GM23248 (cell line): ENCODE measurements at regions not wholly inside any gene's neighbourhood (a gene's known extent, or its start where the extent isn't known, plus 50 kb on each side); places are given as distances from the start of the nearest gene placed in this dataset.

ENCODE experiments used
- DNase-seq: peaks from one replicate; pipeline ENCODE4 v3.0.0-alpha.2; 2015
- H2AFZ ChIP-seq: fragments of 200-600 bp; sonication (generic); 2 replicates; pipeline ENCODE4 v1.6.1; 2016; ENCODE audit warnings: antibody characterized with exemption
- H3F3A ChIP-seq: fragments of 200-600 bp; sonication (generic); 2 replicates; pipeline ENCODE4 v1.6.1; 2016; ENCODE audit warnings: mild to moderate bottlenecking, antibody characterized with exemption, mixed run types; ENCODE audit not compliant: insufficient read depth
- H3K27ac ChIP-seq: fragments of 200-600 bp; sonication (generic); 2 replicates; pipeline ENCODE4 v1.5.1; 2016; ENCODE audit warnings: mild to moderate bottlenecking
- H3K27me3 ChIP-seq: fragments of 200-600 bp; sonication (generic); replicated peaks from 2 replicates; pipeline ENCODE4 v1.6.1; 2016; ENCODE audit warnings: mild to moderate bottlenecking; ENCODE audit not compliant: insufficient read depth
- H3K36me3 ChIP-seq: fragments of 200-600 bp; sonication (generic); 2 replicates; pipeline ENCODE4 v1.6.1; 2016; ENCODE audit warnings: low read depth, mild to moderate bottlenecking
- H3K4me1 ChIP-seq: fragments of 200-600 bp; sonication (generic); 2 replicates; pipeline ENCODE4 v1.6.1; 2016; ENCODE audit warnings: mild to moderate bottlenecking; ENCODE audit not compliant: insufficient read depth
- H3K4me2 ChIP-seq: fragments of 200-600 bp; sonication (generic); one replicate; pipeline ENCODE4 v1.6.1; 2016; ENCODE audit warnings: mild to moderate bottlenecking; ENCODE audit not compliant: unreplicated experiment
- H3K4me3 ChIP-seq: fragments of 200-600 bp; sonication (generic); 2 replicates; pipeline ENCODE4 v1.5.1; 2016; ENCODE audit warnings: mild to moderate bottlenecking
- H3K79me2 ChIP-seq: fragments of 200-600 bp; sonication (generic); 2 replicates; pipeline ENCODE4 v1.6.1; 2016; ENCODE audit warnings: mild to moderate bottlenecking; ENCODE audit not compliant: insufficient read depth
- H3K9ac ChIP-seq: fragments of 200-600 bp; sonication (generic); 2 replicates; pipeline ENCODE4 v1.6.1; 2016; ENCODE audit warnings: mild to moderate bottlenecking
- H3K9me2 ChIP-seq: fragments of 200-600 bp; sonication (generic); 2 replicates; pipeline ENCODE4 v1.6.1; 2016; ENCODE audit warnings: mixed run types, mild to moderate bottlenecking, moderate library complexity; ENCODE audit not compliant: insufficient read depth
- H3K9me3 ChIP-seq: fragments of 200-600 bp; sonication (generic); one replicate; pipeline ENCODE4 v1.6.1; 2017; ENCODE audit warnings: low read depth
- H4K20me1 ChIP-seq: fragments of 200-600 bp; sonication (generic); 2 replicates; pipeline ENCODE4 v1.6.0; 2016; ENCODE audit not compliant: insufficient read depth
- EZH2 ChIP-seq: fragments of 200-600 bp; sonication (generic); IDR thresholded peaks from 2 replicates; pipeline ENCODE4 v1.6.1; 2018; ENCODE audit warnings: antibody characterized with exemption, mild to moderate bottlenecking; ENCODE audit not compliant: insufficient read depth, poor library complexity, severe bottlenecking
- EZH2phosphoT487 ChIP-seq: fragments of 200-600 bp; sonication (generic); IDR thresholded peaks from 2 replicates; pipeline ENCODE4 v1.6.1; 2018; ENCODE audit warnings: antibody characterized with exemption, moderate library complexity, mild to moderate bottlenecking, low read depth; ENCODE audit not compliant: insufficient read depth
- WGBS, 2 experiments: methylation state at CpG; one replicate each; pipeline ENCODE4 v1.1.6; 2015 to 2017; ENCODE audit warnings: low lambda C conversion rate in 2 of 2, low coverage in 1 of 2; ENCODE audit errors: missing lambda C conversion rate in 2 of 2; 5-methylcytosine and 5-hydroxymethylcytosine counted together
- in situ Hi-C: fragments of 300-500 bp; cut with MboI; formaldehyde crosslinking; loops from 2 replicates; pipeline ENCODE4 v1.15.0; 2020

DNA sequence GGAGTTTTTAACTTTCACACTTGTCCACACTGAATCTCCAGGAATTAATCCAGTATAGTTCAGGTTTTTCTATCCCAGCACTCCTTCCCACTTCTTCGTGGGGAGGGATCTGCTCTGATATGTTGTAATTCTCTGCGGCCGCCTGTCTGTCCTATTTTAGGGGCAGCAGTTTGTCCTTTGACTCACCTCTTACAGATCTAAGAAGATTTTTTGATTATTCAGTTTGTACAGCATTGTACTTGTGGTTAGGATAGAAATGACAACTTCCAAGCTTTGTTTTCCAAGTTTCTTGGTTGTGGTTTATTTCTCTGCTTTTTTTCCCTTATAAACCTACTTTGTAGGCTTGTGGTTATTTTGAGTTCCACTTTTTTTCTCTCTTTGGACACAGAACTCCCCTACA is 601.7 kb downstream of the SI start:
- TF ChIP-seq EZH2phosphoT487 (no peak), EZH2 (no peak)
- no peaks in the 10 kb centered on the region; the same call in 1 of the 2 replicates for H3K9me2 ChIP-seq
- H3K4me1 ChIP-seq, result no peaks in the 10 kb centered on the region
- no peaks in the 10 kb centered on the region for H3F3A ChIP-seq
- in situ Hi-C loops, result no loop called here
- no peaks in the 10 kb centered on the region for H3K9me3 ChIP-seq
- H2AFZ ChIP-seq, result no peak overlapping the region
- H3K27ac ChIP-seq, result no peak overlapping the region
- H4K20me1 ChIP-seq, result no peaks in the 10 kb centered on the region
- H3K4me3 ChIP-seq, result no peak overlapping the region
- no peaks in the 10 kb centered on the region for H3K36me3 ChIP-seq
- 66 to 70% methylated on average over 3 of the region's 3 CpGs for WGBS, 2 experiments
- no peak for DNase-seq
- no peak overlapping the region for H3K4me2 ChIP-seq
- H3K9ac ChIP-seq, result no peak overlapping the region
- H3K79me2 ChIP-seq, result no peaks in the 10 kb centered on the region
- H3K27me3 ChIP-seq, result no peaks in the 10 kb centered on the region

- H3K4me3 ChIP-seq, result no peak overlapping the region
Observed at GRCh38 chr3:164470471-164470870, 607.8 kb downstream of the SI start.

DNA sequence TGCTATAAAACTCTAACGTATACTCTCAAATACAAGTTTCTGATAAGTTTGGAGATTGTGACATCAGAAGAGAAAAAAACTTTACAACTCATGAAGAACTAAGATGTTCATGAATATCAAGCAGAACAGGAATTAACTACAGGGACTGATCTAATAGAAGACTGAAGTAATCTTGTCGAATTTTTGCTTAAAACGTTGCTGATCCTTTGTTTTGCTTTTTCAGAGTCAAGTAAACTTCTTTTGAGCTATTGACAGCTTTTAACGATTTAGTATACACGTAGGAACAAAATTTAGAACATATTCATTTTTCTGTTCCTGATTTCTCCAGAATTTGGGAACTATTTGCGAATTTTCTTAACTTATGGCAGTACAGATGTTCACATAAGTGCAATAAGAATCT is 610.2 kb downstream of the SI start:
- Histone ChIP-seq H3F3A (no peaks in the 10 kb centered on the region), H3K9me2 (no peaks in the 10 kb centered on the region), H3K27me3 (no peaks in the 10 kb centered on the region), H3K4me1 (peaks cover 11% of the 10 kb centered on the region; the same call in 1 of the 2 replicates), H2AFZ (no peak overlapping the region), H3K27ac (no peak overlapping the region), H3K9ac (no peak overlapping the region), H3K79me2 (no peaks in the 10 kb centered on the region), H3K36me3 (no peaks in the 10 kb centered on the region), H3K9me3 (no peaks in the 10 kb centered on the region), H3K4me3 (no peak overlapping the region), H4K20me1 (no peaks in the 10 kb centered on the region), H3K4me2 (no peak overlapping the region)
- no peak for TF ChIP-seq EZH2
- TF ChIP-seq EZH2phosphoT487, result no peak
- in situ Hi-C loops, result no loop called here
- DNase-seq, result no peak
- WGBS, 2 experiments, result 43 to 44% methylated on average over 6 of the region's 6 CpGs

More at GRCh38 chr3:164470471-164470870, 607.8 kb downstream of the SI start:
- no peak overlapping the region for H3K27ac ChIP-seq
- 45 to 54% methylated on average over 3 of the region's 3 CpGs for WGBS, 2 experiments
- no peaks in the 10 kb centered on the region for H4K20me1 ChIP-seq
- in situ Hi-C loops, result no loop called here
- no peak for DNase-seq
- H3K4me1 ChIP-seq, result peaks cover 8% of the 10 kb centered on the region; the same call in 1 of the 2 replicates
- H3K36me3 ChIP-seq, result no peaks in the 10 kb centered on the region
- H3K9me2 ChIP-seq, result no peaks in the 10 kb centered on the region; the same call in 1 of the 2 replicates
- H3F3A ChIP-seq, result no peaks in the 10 kb centered on the region
- H2AFZ ChIP-seq, result no peak overlapping the region
- no peak for TF ChIP-seq EZH2phosphoT487
- no peak for TF ChIP-seq EZH2
- no peaks in the 10 kb centered on the region for H3K79me2 ChIP-seq
- H3K27me3 ChIP-seq, result no peaks in the 10 kb centered on the region
- H3K9ac ChIP-seq, result no peak overlapping the region
- no peaks in the 10 kb centered on the region for H3K9me3 ChIP-seq
- H3K4me2 ChIP-seq, result no peak overlapping the region

DNA sequence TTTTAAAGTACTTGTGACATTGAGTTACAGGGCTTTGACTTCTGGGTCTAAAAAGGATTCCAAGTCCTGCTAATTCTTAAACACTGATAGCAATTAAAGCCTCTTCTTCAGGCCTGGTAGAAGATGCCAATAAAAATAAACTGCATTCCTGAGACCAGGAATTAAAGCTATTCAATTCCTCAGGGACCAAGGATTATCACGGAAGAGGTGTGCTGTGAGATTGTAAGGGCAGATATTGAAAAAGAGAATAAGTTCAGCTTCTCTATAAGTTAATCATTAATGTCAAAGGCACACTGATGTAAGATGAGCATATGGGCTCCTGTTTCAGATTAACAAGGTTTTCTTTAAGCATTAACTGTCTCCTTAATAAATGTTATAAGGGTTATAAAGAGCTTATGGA is 611.3 kb downstream of the SI start:
- no peaks in the 10 kb centered on the region for H3K9me2 ChIP-seq
- DNase-seq, result no peak
- H3K9me3 ChIP-seq, result no peaks in the 10 kb centered on the region
- H3K4me1 ChIP-seq, result peaks cover 11% of the 10 kb centered on the region; the same call in 1 of the 2 replicates
- no peaks in the 10 kb centered on the region for H3F3A ChIP-seq
- H4K20me1 ChIP-seq, result no peaks in the 10 kb centered on the region
- H3K9ac ChIP-seq, result no peak overlapping the region
- no peak overlapping the region for H2AFZ ChIP-seq
- H3K4me3 ChIP-seq, result no peak overlapping the region
- H3K27ac ChIP-seq, result no peak overlapping the region
- WGBS, 2 experiments, result 61 to 67% methylated on average over 1 of the region's 1 CpG
- H3K4me2 ChIP-seq, result no peak overlapping the region
- no peaks in the 10 kb centered on the region for H3K27me3 ChIP-seq
- H3K36me3 ChIP-seq, result no peaks in the 10 kb centered on the region
- in situ Hi-C loops, result no loop called here
- TF ChIP-seq EZH2 (no peak), EZH2phosphoT487 (no peak)
- no peaks in the 10 kb centered on the region for H3K79me2 ChIP-seq

- no peaks in the 10 kb centered on the region for H3K36me3 ChIP-seq
- peak overlapping the region; percentile 26; the same call in 1 of the 2 replicates for H2AFZ ChIP-seq
- no peak overlapping the region for H3K27ac ChIP-seq
- no peak for TF ChIP-seq EZH2phosphoT487
- no peak for TF ChIP-seq EZH2
- H4K20me1 ChIP-seq, result no peaks in the 10 kb centered on the region
- no peaks in the 10 kb centered on the region for H3K9me2 ChIP-seq
- H3K9ac ChIP-seq, result no peak overlapping the region
- H3K4me3 ChIP-seq, result 0 out of 2 replicates have a peak overlapping the region, but pooled peaks have one; percentile 9
- in situ Hi-C loops, result no loop called here
- H3K4me2 ChIP-seq, result peak overlapping the region; percentile 59
- no peaks in the 10 kb centered on the region for H3K27me3 ChIP-seq
- WGBS, 2 experiments, result 28 to 39% methylated on average over 2 of the region's 2 CpGs
- peak; percentile 68 for DNase-seq
- peaks cover 11% of the 10 kb centered on the region; the same call in 1 of the 2 replicates for H3K4me1 ChIP-seq
- H3K9me3 ChIP-seq, result no peaks in the 10 kb centered on the region
- no peaks in the 10 kb centered on the region for H3F3A ChIP-seq
- no peaks in the 10 kb centered on the region for H3K79me2 ChIP-seq
Observed at GRCh38 chr3:164465172-164465571, 613.1 kb downstream of the SI start.
